NCI-H524 treated with DMSO at 0.1 percent for 48 hours (cell line): ENCODE measurements at regions not wholly inside any gene's neighbourhood (a gene's known extent, or its start where the extent isn't known, plus 50 kb on each side); places are given as distances from the start of the nearest gene placed in this dataset.

Experiments used
- DNase-seq: peaks from one replicate; lab custom pipeline; 2025; lab: John Stamatoyannopoulos, UW

DNA sequence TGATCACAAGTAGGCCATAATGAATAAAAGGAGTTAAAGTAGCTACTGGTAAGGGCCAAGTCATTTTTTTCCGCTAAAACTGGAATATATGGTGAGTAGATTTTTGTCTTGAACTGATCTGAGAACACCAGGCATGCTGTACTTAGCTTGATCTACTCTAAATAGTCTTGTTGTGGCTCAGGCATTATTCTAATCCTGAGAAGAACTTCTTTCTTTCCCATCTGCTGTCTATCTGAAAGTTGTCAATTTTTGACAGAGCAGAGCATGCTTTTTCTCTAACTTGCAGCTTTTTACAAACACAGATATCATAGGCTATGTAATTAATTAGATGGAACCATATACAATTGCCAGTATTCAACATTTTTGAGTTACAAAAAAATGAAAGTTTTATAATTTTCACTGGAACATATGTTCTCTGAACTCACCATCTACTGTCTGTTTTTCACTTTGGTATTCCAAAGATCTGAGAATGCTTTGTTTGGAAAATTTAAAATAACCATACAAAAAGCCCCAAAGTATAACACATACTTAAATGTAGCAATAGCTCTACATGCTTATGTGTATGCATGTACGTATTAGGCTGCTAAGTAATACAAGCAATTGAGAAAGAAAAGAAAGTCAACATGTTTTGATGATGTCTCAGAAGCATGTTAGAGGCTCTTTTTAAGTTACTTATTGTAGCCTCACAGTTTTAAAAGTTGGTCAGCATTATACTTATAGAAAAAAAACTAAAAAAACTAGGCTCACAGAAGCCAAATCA, 542.7 kb upstream of the LUZP2 start:
- DNase-seq: no peak

- no peak for DNase-seq
These were observed 542.1 kb upstream of the LUZP2 start for GRCh38 chr11:23954730-23955129.

GRCh38 chr11:23956586-23956985, 540.3 kb upstream of the LUZP2 start:
- DNase-seq: no peak

- DNase-seq: no peak
These were observed 539.5 kb upstream of the LUZP2 start for GRCh38 chr11:23957314-23957713.

DNA sequence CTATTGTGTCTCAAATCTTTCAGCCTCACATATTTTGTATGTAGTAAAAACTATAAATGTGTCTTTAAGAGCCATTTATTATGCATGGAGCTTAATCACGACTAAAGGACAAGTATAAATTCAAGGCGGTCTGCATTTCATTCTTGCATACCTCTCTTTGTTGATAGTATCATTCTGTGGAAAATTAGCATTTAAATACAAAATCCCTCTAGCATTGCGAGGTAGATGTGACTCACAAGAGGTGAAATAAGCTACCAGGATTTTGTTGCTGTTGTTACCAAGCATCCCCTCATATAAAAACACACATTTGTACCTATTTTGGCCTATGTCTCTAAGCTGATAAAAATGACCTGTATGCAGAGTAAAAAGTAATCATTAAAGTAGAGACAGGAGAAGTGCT, 537.4 kb upstream of the LUZP2 start:
- no peak for DNase-seq

DNA sequence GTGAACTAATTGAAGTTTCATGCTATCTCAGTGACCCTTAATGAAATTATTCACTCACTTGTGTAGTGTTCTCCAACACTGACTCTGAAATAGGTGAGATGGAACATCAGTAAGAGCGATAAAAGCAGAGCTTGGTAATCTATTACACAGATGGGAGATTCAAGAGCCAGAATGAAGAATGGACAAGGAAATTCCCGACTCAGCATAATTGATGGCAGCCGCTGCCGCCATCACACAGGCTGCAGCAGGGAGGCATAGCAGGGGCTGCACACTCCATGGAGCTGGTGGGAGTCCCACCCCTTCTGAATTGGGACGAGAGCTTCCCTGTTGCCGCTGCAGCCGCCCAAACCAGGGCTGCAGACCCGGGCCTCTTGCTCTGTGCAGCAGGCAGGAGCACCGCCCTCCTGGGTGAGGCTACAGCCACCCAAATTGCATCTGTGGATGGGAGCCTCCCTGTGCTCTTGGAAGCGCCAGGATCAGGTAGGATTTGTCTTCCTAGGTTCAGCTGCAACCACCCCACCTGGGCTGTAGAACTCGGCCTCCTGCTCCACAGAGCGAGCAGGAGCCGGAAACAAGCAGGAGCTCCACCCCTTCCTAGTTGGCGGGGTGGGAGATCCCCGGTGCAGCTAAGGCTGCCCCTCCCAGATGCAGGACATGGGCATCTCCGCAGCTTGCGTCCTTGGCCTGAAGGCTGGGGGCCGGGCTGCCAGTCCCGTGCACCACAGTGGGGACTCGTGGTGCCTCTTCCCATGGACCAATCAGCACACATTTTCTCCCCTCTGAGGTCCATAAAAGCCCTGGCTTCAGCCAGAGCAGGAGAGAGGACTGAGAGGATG, 535.1 kb upstream of the LUZP2 start:
- DNase-seq: no peak

DNA sequence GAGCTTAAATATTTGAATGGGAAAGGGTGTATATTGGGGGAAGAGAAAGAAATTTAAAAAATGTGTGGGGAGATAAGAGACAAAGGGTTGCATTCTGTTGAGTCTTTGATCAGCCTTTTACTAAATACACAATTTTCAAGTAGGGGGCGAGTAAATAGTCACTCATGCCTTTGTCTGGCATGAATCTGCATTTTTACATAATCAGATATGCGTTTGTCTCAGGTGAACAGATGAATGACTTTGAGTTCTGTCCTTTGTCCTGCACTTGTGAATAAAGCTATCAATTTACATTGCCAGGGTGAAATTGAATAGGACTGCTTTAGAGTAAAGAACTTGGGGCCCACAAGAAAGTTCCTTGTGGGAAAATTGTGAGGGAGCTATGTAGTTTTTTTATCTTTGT, 523.6 kb upstream of the LUZP2 start:
- DNase-seq: no peak

DNA sequence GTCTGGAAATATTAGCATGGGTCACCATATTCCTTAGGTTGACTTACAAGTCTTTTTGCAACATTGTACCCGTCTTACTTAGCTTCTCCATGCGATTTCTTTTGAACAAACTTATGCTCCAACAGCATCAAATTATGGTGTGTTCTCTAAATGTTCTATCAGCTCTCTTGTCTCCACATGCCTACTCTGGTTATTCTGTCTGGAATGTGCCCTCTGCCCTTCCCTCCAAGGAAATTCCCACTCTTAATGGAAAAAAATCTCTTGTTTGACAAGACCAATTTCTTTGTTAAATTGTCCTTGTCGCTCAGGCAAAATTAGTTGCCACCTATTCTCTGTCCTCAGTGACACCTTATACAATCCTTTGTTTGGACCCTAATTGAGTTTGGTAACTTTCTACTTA, 522.8 kb upstream of the LUZP2 start:
- DNase-seq: no peak

DNA sequence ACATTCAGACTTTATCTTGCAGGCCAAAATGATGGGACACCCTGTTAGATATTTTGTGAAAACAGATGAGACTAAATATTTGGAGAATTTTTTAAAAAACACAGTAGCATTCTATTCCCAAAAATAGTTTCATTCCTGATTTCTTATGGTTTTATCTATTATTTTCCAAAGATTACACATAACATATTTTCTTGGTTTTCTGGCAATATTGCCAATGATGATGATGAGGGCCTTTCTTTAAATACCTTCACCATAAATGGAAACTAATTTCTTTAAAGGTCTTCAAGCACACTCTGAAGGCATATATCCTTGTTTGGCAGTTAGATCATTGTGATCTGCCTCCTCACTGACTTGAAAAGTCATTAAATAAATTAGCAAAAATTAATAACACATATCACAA, 522.3 kb upstream of the LUZP2 start:
- no peak for DNase-seq

GRCh38 chr11:23976426-23976825, 520.4 kb upstream of the LUZP2 start:
- DNase-seq: no peak

GRCh38 chr11:23976841-23977271, 520.0 kb upstream of the LUZP2 start:
- DNase-seq: no peak

DNA sequence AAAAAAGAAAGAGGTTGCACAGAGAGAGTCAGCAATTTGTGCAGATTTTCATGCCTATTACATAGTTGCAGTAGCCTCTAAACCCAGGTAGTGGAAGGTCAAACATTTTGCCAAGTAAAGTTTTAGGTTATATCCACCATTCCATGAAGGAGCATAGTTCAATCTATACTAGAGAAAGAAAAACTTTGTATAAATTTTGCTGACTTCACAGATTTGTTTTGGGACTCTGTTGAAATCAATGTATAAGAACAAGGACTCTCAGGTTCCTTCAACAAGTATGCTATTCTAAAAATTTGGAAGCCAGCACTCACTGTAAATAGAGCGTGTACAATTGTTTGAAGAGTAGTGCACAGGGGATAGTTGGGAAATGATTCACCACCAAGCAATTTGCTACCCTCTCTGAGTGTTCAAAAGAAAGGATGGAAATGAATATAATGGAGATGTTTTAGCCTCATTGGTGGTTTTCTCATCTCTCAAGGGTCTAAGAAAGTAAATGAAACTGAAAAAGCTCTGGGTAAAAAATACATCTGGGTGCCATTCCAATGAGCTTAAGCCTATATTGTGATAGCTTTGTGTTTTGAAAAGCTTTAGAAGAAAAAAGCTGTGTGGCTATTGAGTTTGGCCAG, 508.4 kb upstream of the LUZP2 start:
- DNase-seq: no peak

- no peak for DNase-seq
These were observed 506.3 kb upstream of the LUZP2 start for GRCh38 chr11:23990346-23991164.

GRCh38 chr11:23991165-23991539, 505.7 kb upstream of the LUZP2 start:
- no peak for DNase-seq

GRCh38 chr11:23995891-23996290, 501.0 kb upstream of the LUZP2 start:
- DNase-seq: no peak

GRCh38 chr11:23997356-23997755, 499.5 kb upstream of the LUZP2 start:
- no peak for DNase-seq

GRCh38 chr11:24005202-24005876, 491.5 kb upstream of the LUZP2 start:
- no peak for DNase-seq

DNA sequence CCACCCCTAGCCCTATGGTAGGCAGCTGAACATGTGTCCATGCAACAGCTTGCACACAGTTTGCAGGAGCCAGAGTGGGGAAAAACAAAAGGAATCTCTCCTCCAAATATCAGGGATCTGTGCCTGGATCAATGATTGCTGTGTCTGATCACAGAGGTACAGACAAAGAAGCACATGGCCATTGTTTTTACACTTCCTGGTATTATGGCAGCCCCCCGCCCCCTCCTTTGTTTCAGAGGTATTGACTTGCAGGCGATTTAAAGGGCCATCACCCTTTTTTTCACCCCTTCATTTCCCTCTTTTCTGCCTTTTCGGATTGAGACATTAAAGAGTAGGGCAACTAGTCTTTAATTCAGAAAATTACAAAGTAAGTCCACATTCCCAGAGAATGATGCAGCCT, 453.0 kb upstream of the LUZP2 start:
- no peak for DNase-seq

DNA sequence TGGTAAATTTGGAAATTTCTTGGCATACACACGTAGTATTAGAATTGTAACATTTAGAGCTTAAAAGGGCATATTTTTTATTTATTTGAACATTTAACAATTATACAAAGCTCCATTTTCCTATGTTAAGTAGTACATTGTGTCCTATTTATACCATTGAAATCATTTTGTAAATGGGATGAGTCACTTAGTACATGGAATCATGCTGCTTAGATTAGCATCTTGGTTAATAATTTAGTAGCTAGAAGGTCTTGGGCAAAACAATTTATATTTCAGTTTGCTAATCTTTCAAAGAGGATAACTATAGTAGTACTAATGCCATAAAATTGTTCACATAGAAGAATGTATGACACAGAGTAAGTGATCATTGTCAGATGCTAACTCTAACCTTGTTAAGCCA, 450.1 kb upstream of the LUZP2 start:
- no peak for DNase-seq

- DNase-seq: no peak
These were observed 440.8 kb upstream of the LUZP2 start for GRCh38 chr11:24056051-24056450.

GRCh38 chr11:24060125-24060524, 436.7 kb upstream of the LUZP2 start:
- no peak for DNase-seq
